ENCODE measurements at regions not wholly inside any gene's neighbourhood (a gene's known extent, or its start where the extent isn't known, plus 50 kb on each side); places are given as distances from the start of the nearest gene placed in this dataset.

- intact Hi-C loops (cut with DNase I; ENCODE audit: low total_unique reads) = no loop called here
- WGBS, 2 donors = 29 to 46% methylated on average over 3 of the region's 3 CpGs
- TF ChIP-seq POLR2A (IDR thresholded peaks at IDR 0.05) = no peak
- no peak for TF ChIP-seq CTCF (IDR thresholded peaks at IDR 0.05)
- Histone ChIP-seq H3K36me3 (ENCODE audit: low read depth, missing control alignments) (no peaks in the 10 kb centered on the region), H3K27ac (no peak overlapping the region), H3K27me3 (no peaks in the 10 kb centered on the region), H3K4me1 (no peaks in the 10 kb centered on the region), H3K9me3 (no peaks in the 10 kb centered on the region), H3K4me3 (no peak overlapping the region)
- DNase-seq = no peak
Measured at GRCh38 chr3:137612291-137612690, 151.8 kb upstream of the SOX14 start.

GRCh38 chr3:137615659-137616418 lies 148.3 kb upstream of the SOX14 start:
- Histone ChIP-seq H3K36me3 (ENCODE audit: low read depth, missing control alignments) (no peaks in the 10 kb centered on the region), H3K4me3 (no peak overlapping the region), H3K9me3 (no peaks in the 10 kb centered on the region), H3K27ac (no peak overlapping the region), H3K27me3 (no peaks in the 10 kb centered on the region), H3K4me1 (no peaks in the 10 kb centered on the region)
- TF ChIP-seq CTCF (IDR thresholded peaks at IDR 0.05) (no peak), POLR2A (IDR thresholded peaks at IDR 0.05) (no peak)
- no peak for DNase-seq
- WGBS, 2 donors = 49 to 56% methylated on average over 10 of the region's 10 CpGs
- intact Hi-C loops (cut with DNase I; ENCODE audit: low total_unique reads) = no loop called here

GRCh38 chr3:137641879-137642704 lies 122.0 kb upstream of the SOX14 start:
- Histone ChIP-seq H3K4me3 (no peak overlapping the region), H3K27ac (no peak overlapping the region), H3K36me3 (ENCODE audit: low read depth, missing control alignments) (no peaks in the 10 kb centered on the region), H3K9me3 (no peaks in the 10 kb centered on the region), H3K27me3 (no peaks in the 10 kb centered on the region), H3K4me1 (no peaks in the 10 kb centered on the region)
- intact Hi-C loops (cut with DNase I; ENCODE audit: low total_unique reads) = no loop called here
- WGBS, 2 donors = 24 to 29% methylated on average over 17 of the region's 17 CpGs
- TF ChIP-seq POLR2A (IDR thresholded peaks at IDR 0.05) (no peak), CTCF (IDR thresholded peaks at IDR 0.05) (no peak)
- no peak for DNase-seq

- H3K4me1 ChIP-seq = no peaks in the 10 kb centered on the region
- TF ChIP-seq CTCF (IDR thresholded peaks at IDR 0.05) (no peak), POLR2A (IDR thresholded peaks at IDR 0.05) (no peak)
- intact Hi-C loops (cut with DNase I; ENCODE audit: low total_unique reads) = no loop called here
- no peaks in the 10 kb centered on the region for H3K27me3 ChIP-seq
- no peak overlapping the region for H3K27ac ChIP-seq
- no peaks in the 10 kb centered on the region for H3K9me3 ChIP-seq
- DNase-seq = peak; percentile 16
- 19 to 25% methylated on average over 10 of the region's 10 CpGs for WGBS, 2 donors
- H3K4me3 ChIP-seq = no peak overlapping the region
- no peaks in the 10 kb centered on the region for H3K36me3 ChIP-seq (ENCODE audit: low read depth, missing control alignments)
Measured at GRCh38 chr3:137642831-137643230, 121.3 kb upstream of the SOX14 start.
